H1 (cell line): ENCODE measurements at regions not wholly inside any gene's neighbourhood (a gene's known extent, or its start where the extent isn't known, plus 50 kb on each side); places are given as distances from the start of the nearest gene placed in this dataset.

Source experiments
- CTCF ChIA-PET: fragments of 300-600 bp; sonication (Branson Sonifier 250); formaldehyde crosslinking; loops from one replicate; lab custom pipeline; 2021; ENCODE audit not compliant: partially characterized antibody; lab: Charles Lee
- POLR2A ChIA-PET: fragments of 300-600 bp; sonication (Branson Sonifier 250); formaldehyde crosslinking; loops from one replicate; lab custom pipeline; 2021; ENCODE audit warnings: inconsistent platforms; ENCODE audit not compliant: partially characterized antibody; lab: Charles Lee
- DNase-seq, 2 experiments: peaks; one replicate each; pipeline versions ENCODE4 v3.0.0 to v3.0.0-alpha.2; 2010 to 2022; ENCODE audit warnings: low spot score in 2 of 2, low read depth in 1 of 2, mixed read lengths in 1 of 2
- FAIRE-seq: peaks from 2 replicates; lab custom pipeline; 2011; peaks lifted over from hg19 to GRCh38; lab: Jason Lieb, UNC
- H2AFZ ChIP-seq: 2 replicates; pipeline ENCODE4 v1.8.1; 2012; ENCODE audit warnings: low read length, inconsistent platforms
- H2AK5ac ChIP-seq: 2 replicates; pipeline ENCODE4 v1.6.1; 2013; ENCODE audit warnings: low read depth, low read length
- H2BK120ac ChIP-seq: replicated peaks from 2 replicates; pipeline ENCODE3; 2013; ENCODE audit warnings: low read depth, low read length, inconsistent platforms
- H2BK12ac ChIP-seq: 2 replicates; pipeline ENCODE4 v1.6.1; 2013; ENCODE audit warnings: low read depth, low read length
- H2BK15ac ChIP-seq: 2 replicates; pipeline ENCODE4 v1.6.1; 2013; ENCODE audit warnings: low read length
- H2BK20ac ChIP-seq: 2 replicates; pipeline ENCODE4 v1.6.1; 2013; ENCODE audit warnings: low read length
- H2BK5ac ChIP-seq: 2 replicates; pipeline ENCODE4 v1.6.1; 2013; ENCODE audit warnings: low read depth, low read length
- H3K14ac ChIP-seq: 2 replicates; pipeline ENCODE4 v1.6.1; 2013; ENCODE audit warnings: inconsistent platforms; ENCODE audit not compliant: insufficient read length
- H3K18ac ChIP-seq: 2 replicates; pipeline ENCODE4 v1.6.1; 2013; ENCODE audit warnings: low read length; ENCODE audit errors: extremely low read depth
- H3K23ac ChIP-seq: 2 replicates; pipeline ENCODE4 v1.6.1; 2013; ENCODE audit warnings: inconsistent platforms; ENCODE audit not compliant: insufficient read length
- H3K23me2 ChIP-seq: 2 replicates; pipeline ENCODE4 v1.6.1; 2013; ENCODE audit warnings: low read depth, low read length
- H3K27ac ChIP-seq: 2 replicates; pipeline ENCODE4 v1.6.1; 2011; ENCODE audit warnings: low read depth, low read length, inconsistent platforms
- H3K27me3 ChIP-seq, 4 experiments: replicated peaks in 1 of 4; 1 replicate in 1 of 4; 2 replicates in 3 of 4; pipeline versions ENCODE4 v1.6.1 to v1.8.1; 2011 to 2013; ENCODE audit warnings: low read length in 3 of 4, mild to moderate bottlenecking in 3 of 4, inconsistent platforms in 2 of 4, mixed read lengths in 2 of 4, moderate library complexity in 1 of 4; ENCODE audit not compliant: control insufficient read depth in 3 of 4, insufficient read depth in 3 of 4; ENCODE audit errors: extremely low read depth in 1 of 4
- H3K36me3 ChIP-seq, 4 experiments: 2 replicates each; pipeline versions ENCODE4 v1.6.1 to v1.8.1; 2011 to 2013; ENCODE audit warnings: mild to moderate bottlenecking in 4 of 4, low read length in 3 of 4, moderate library complexity in 2 of 4, control low read depth in 1 of 4, inconsistent platforms in 1 of 4; ENCODE audit not compliant: insufficient read depth in 4 of 4, control insufficient read depth in 2 of 4
- H3K4ac ChIP-seq: replicated peaks from 2 replicates; pipeline ENCODE3; 2013; ENCODE audit warnings: low read length, low read depth, mixed read lengths, inconsistent platforms; ENCODE audit not compliant: insufficient read length
- H3K4me1 ChIP-seq, 4 experiments: replicated peaks in 1 of 4; 1 replicate in 1 of 4; 2 replicates in 3 of 4; pipeline versions ENCODE4 v1.6.1 to v1.8.1; 2011 to 2013; ENCODE audit warnings: low read length in 3 of 4, inconsistent platforms in 2 of 4, mixed read lengths in 1 of 4; ENCODE audit not compliant: insufficient read depth in 4 of 4, control insufficient read depth in 3 of 4
- H3K4me2 ChIP-seq, 2 experiments: 2 replicates each; pipeline versions ENCODE4 v1.6.1 to v1.8.1; 2011 to 2013; ENCODE audit warnings: low read depth in 2 of 2, low read length in 2 of 2, control low read depth in 1 of 2, inconsistent platforms in 1 of 2, mild to moderate bottlenecking in 1 of 2; ENCODE audit not compliant: insufficient read depth in 1 of 2
- H3K4me3 ChIP-seq, 4 experiments: fragments of 200-600, 300-600 bp in 1 of 4; sonication (generic), shearing (Covaris generic), sonication (Bioruptor Twin) in 1 of 4; 2 replicates each; pipeline versions ENCODE4 v1.5.1 to v1.8.1; 2011 to 2016; ENCODE audit warnings: low read length in 4 of 4, low read depth in 3 of 4, control low read depth in 2 of 4, inconsistent platforms in 2 of 4, mild to moderate bottlenecking in 2 of 4, mixed read lengths in 1 of 4, moderate library complexity in 1 of 4; ENCODE audit not compliant: insufficient read depth in 2 of 4; ENCODE audit errors: extremely low read depth in 1 of 4
- H3K56ac ChIP-seq: replicated peaks from 2 replicates; pipeline ENCODE3; 2013; ENCODE audit warnings: low read depth, mild to moderate bottlenecking, mixed read lengths, low read length, inconsistent platforms; ENCODE audit not compliant: insufficient read length
- H3K79me1 ChIP-seq: 2 replicates; pipeline ENCODE4 v1.6.1; 2013; ENCODE audit warnings: low read depth, low read length, control low read depth
- H3K79me2 ChIP-seq, 2 experiments: 2 replicates each; pipeline versions ENCODE4 v1.6.1 to v1.8.1; 2012 to 2013; ENCODE audit warnings: low read length in 2 of 2, mild to moderate bottlenecking in 2 of 2, inconsistent platforms in 1 of 2; ENCODE audit not compliant: insufficient read depth in 2 of 2, control insufficient read depth in 1 of 2
- H3K9ac ChIP-seq, 4 experiments: replicated peaks in 1 of 4; 1 replicate in 1 of 4; 2 replicates in 3 of 4; pipeline versions ENCODE4 v1.6.1 to v1.8.1; 2011 to 2013; ENCODE audit warnings: low read depth in 3 of 4, low read length in 3 of 4, control low read depth in 2 of 4, mild to moderate bottlenecking in 2 of 4, moderate library complexity in 2 of 4, inconsistent platforms in 1 of 4; ENCODE audit errors: extremely low read depth in 1 of 4
- H3K9me3 ChIP-seq, 2 experiments: 2 replicates each; pipeline versions ENCODE4 v1.6.1 to v1.8.1; 2012 to 2013; ENCODE audit warnings: mild to moderate bottlenecking in 2 of 2, moderate library complexity in 2 of 2, control low read depth in 1 of 2, inconsistent platforms in 1 of 2, low read depth in 1 of 2, low read length in 1 of 2, mixed read lengths in 1 of 2; ENCODE audit not compliant: insufficient read depth in 2 of 2
- H4K20me1 ChIP-seq, 2 experiments: replicated peaks in 1 of 2; 2 replicates each; pipeline versions ENCODE3 to v1.8.1; 2011 to 2013; ENCODE audit warnings: inconsistent platforms in 2 of 2, low read length in 2 of 2, mild to moderate bottlenecking in 1 of 2; ENCODE audit not compliant: insufficient read depth in 2 of 2, control insufficient read depth in 1 of 2
- H4K5ac ChIP-seq: 2 replicates; pipeline ENCODE4 v1.6.1; 2013; ENCODE audit warnings: low read length, low read depth, mixed read lengths, inconsistent platforms; ENCODE audit not compliant: insufficient read length
- H4K8ac ChIP-seq: 2 replicates; pipeline ENCODE4 v1.8.0; 2013; ENCODE audit warnings: mild to moderate bottlenecking, moderate library complexity, low read length, inconsistent platforms; ENCODE audit not compliant: insufficient read depth; ENCODE audit errors: extremely low read depth
- H4K91ac ChIP-seq: replicated peaks from 2 replicates; pipeline ENCODE3; 2013; ENCODE audit warnings: low read length, mixed read lengths, inconsistent platforms; ENCODE audit not compliant: insufficient read length
- CHD2 ChIP-seq: IDR thresholded peaks from 2 replicates; pipeline ENCODE4 v1.6.1; 2012; ENCODE audit warnings: low read length, improper control_type of control experiment
- FOSL1 ChIP-seq: IDR thresholded peaks from 2 replicates; pipeline ENCODE4 v1.6.1; 2011; ENCODE audit warnings: mild to moderate bottlenecking, low read depth, low read length, moderate library complexity; ENCODE audit not compliant: insufficient read depth
- KDM1A ChIP-seq: fragments of 200-600, 300-600 bp; sonication (generic); IDR thresholded peaks from 2 replicates; pipeline ENCODE4 v1.7.1; 2016; ENCODE audit warnings: mild to moderate bottlenecking, low read length, borderline replicate concordance

GRCh38 chr6:48311301-48311700 is 200.3 kb upstream of the PTCHD4 start:
- Histone ChIP-seq H2BK120ac (no peak overlapping the region), H4K5ac (no peak overlapping the region), H4K8ac (no peak overlapping the region), H2BK15ac (no peak overlapping the region), H3K9ac (no peak overlapping the region), H3K23ac (no peak overlapping the region), H2BK20ac (no peak overlapping the region), H3K4ac (no peak overlapping the region), H3K23me2 (no peaks in the 10 kb centered on the region; the same call in 1 of the 2 replicates), H4K20me1 (no peaks in the 10 kb centered on the region), H2AFZ (no peak overlapping the region), H2BK12ac (no peak overlapping the region), H3K79me1 (no peaks in the 10 kb centered on the region), H3K27me3 (no peaks in the 10 kb centered on the region), H3K56ac (no peak overlapping the region), H3K79me2 (no peaks in the 10 kb centered on the region), H3K36me3 (no peaks in the 10 kb centered on the region), H3K14ac (no peak overlapping the region), H3K4me1 (no peaks in the 10 kb centered on the region; a peak in 1 of 7 replicates), H4K91ac (no peak overlapping the region), H3K4me3 (no peak overlapping the region), H3K4me2 (no peak overlapping the region), H3K9me3 (no peaks in the 10 kb centered on the region), H2BK5ac (no peak overlapping the region), H2AK5ac (no peak overlapping the region), H3K27ac (no peak overlapping the region), H3K18ac (no peak overlapping the region)
- ChIA-PET CTCF (no interaction called here), POLR2A (no interaction called here)
- FAIRE-seq (no peak), DNase-seq (no peak)
- TF ChIP-seq CHD2 (no peak), FOSL1 (no peak), KDM1A (no peak)
